ENCODE measurements at regions not wholly inside any gene's neighbourhood (a gene's known extent, or its start where the extent isn't known, plus 50 kb on each side); places are given as distances from the start of the nearest gene placed in this dataset.

- TF ChIP-seq POLR2A (IDR thresholded peaks at IDR 0.05) (no peak), POLR2AphosphoS5 (IDR thresholded peaks at IDR 0.05) (no peak)
- TF ChIP-seq, protein P1, sequence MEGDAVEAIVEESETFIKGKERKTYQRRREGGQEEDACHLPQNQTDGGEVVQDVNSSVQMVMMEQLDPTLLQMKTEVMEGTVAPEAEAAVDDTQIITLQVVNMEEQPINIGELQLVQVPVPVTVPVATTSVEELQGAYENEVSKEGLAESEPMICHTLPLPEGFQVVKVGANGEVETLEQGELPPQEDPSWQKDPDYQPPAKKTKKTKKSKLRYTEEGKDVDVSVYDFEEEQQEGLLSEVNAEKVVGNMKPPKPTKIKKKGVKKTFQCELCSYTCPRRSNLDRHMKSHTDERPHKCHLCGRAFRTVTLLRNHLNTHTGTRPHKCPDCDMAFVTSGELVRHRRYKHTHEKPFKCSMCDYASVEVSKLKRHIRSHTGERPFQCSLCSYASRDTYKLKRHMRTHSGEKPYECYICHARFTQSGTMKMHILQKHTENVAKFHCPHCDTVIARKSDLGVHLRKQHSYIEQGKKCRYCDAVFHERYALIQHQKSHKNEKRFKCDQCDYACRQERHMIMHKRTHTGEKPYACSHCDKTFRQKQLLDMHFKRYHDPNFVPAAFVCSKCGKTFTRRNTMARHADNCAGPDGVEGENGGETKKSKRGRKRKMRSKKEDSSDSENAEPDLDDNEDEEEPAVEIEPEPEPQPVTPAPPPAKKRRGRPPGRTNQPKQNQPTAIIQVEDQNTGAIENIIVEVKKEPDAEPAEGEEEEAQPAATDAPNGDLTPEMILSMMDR (IDR thresholded peaks at IDR 0.05 in 8 of 11, conservative IDR thresholded peaks at IDR 0.05 in 3 of 11), result no peak
These were observed 423.8 kb upstream of the DPP6 start for GRCh38 chr7:153628406-153628805.

Measured in spleen (tissue), 7 donors.